Head of caudate nucleus (tissue), 42 donors: ENCODE measurements at regions not wholly inside any gene's neighbourhood (a gene's known extent, or its start where the extent isn't known, plus 50 kb on each side); places are given as distances from the start of the nearest gene placed in this dataset.
"Not testable (repeated sequence)": the region's sequence is repeated elsewhere in the genome, so short reads cannot be mapped to it uniquely, and the experiment has no call there.

Source experiments
- DNase-seq, 42 donors: peaks; one replicate each; pipeline versions ENCODE4 v3.0.0 to v3.0.0-alpha.2; 2020 to 2021; ENCODE audit warnings: mixed read lengths in 7 of 42
- intact Hi-C: fragments of 100-400 bp; cut with DNase I; formaldehyde crosslinking; loops from one replicate; pipeline ENCODE4 v1.15.0; 2022

- intact Hi-C loops, result no loop called here
- no peak for DNase-seq
Measured at GRCh38 chrX:128517691-128518090, 465.5 kb upstream of the ACTRT1 start.

- intact Hi-C loops, result no loop called here
- DNase-seq, result no peak
Measured at GRCh38 chrX:128504496-128504895, 452.3 kb upstream of the ACTRT1 start.

GRCh38 chrX:128464116-128464515 is 411.9 kb upstream of the ACTRT1 start:
- DNase-seq, result no peak
- intact Hi-C loops, result no loop called here

DNA sequence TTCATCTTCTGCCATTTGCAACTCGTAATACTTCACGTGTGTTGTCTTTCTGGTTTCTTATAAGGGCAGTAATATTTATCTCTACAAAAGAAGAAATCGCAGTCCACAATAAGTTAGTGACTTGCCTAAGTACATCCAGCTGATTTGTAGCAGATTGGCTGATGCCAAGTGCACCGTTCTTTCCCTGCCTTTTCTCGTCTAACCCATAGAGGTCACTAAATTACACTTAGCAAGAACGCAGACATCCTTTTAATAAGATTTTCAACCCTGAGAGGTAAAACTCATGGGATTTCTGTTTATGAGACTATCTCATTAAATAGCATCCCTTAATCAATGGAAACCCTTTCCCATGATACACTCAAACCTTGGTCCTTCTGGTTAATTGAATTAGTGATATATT is 408.6 kb upstream of the ACTRT1 start:
- DNase-seq, result no peak
- intact Hi-C loops, result no loop called here

DNA sequence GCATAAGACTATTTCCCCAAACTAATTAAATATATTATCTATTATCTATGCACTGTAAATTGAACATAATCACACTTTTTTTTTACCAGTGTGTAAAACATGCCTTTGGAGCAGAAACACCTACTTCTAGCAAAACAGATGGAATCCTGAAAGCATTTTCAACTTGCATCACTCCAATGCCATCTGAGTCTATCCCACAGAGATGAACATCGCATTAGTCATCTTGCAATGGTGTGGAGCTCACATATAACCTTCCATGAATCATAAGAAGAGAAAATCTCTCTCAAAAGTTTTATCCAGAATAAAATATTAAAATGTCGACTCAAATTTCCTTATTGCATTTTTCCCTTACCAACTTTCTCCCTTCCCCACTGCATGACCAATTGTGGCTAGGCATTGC is 406.7 kb upstream of the ACTRT1 start:
- no peak for DNase-seq
- intact Hi-C loops, result no loop called here

DNA sequence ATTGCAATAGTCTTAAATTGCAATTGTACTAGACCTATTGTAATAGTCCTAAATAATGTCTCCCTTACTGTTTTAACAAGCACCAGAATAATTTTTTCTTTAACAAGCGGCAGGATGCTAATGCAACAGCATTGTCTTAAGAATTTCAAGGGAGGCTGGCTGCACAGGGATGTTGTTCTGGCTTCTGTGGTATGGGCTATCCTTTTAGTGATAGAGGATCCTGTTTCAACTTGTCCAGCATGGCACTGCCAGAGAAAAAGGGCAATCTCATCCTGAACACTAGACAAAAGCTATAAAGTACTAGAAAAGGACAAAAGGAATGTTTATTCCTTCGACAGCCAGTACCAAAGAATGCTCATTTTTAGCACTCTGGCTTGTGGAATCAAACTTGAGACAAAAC is 405.5 kb upstream of the ACTRT1 start:
- intact Hi-C loops, result no loop called here

DNA sequence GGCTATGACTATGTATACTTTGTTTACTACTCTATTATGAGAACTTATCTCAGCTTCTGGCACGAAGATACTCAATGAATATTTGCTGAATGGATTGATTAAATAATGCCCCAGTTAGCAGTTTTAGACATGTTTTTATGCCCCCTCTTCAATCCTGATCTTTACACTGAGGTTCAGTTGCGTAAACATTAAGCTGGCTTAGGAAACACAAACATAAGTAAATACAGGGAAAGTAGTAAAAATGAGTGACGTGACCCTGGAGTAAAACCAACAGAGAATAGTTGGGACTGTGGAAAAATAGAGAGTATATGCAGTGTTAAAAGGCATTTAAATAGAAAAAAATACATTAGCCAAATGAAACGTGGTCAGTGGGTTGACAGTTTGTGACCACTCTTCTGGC is 387.0 kb upstream of the ACTRT1 start:
- intact Hi-C loops, result no loop called here
- no peak for DNase-seq

More for the DNA sequence above, 405.5 kb upstream of the ACTRT1 start:
- DNase-seq, result no peak

DNA sequence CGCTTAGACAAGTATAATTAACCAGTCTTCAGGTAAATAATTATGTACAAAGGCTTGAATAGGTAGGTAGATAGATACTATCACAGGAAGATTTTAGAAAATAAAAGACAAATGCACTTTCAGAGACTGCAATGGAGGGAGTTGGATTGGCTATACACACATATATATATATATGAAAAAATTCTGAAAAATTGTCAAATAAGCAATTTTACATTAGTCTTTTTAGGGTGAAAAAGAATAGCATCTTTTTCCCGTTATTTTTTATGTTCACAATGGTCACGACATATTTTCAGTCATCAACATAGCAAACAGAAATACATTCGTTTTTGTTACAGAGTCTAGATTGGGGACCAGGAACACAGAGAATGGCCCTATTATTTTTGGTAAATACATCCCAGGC is 385.9 kb upstream of the ACTRT1 start:
- DNase-seq, result no peak
- intact Hi-C loops, result no loop called here

GRCh38 chrX:128436397-128437103 is 384.3 kb upstream of the ACTRT1 start:
- no peak for DNase-seq
- intact Hi-C loops, result no loop called here

- intact Hi-C loops, result no loop called here
- no peak for DNase-seq
Measured at GRCh38 chrX:128425546-128425945, 373.3 kb upstream of the ACTRT1 start.

- peak in 1 of 42 donors; percentile 34 for DNase-seq
- intact Hi-C loops, result no loop called here
Measured at GRCh38 chrX:128408842-128409241, 356.6 kb upstream of the ACTRT1 start.

DNA sequence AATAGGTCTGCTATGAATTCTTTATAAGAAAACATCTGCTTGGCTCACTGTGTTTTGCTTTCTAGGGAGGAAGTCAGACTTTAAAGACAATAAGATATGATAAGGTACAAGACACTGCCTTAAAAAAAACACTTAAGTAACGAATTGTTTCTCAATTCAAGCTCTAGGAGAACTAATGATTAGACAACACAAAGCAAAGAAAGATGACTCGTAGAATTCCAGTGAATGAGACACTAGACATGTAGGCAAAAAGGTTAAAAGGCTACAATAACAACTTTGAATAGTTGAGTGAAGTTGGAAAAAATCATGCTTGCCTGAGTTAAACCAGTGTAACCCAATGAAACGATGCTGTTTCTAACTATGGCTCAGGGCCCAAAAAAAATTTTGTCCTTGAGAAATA is 344.4 kb upstream of the ACTRT1 start:
- intact Hi-C loops, result no loop called here
- DNase-seq, result no peak

DNA sequence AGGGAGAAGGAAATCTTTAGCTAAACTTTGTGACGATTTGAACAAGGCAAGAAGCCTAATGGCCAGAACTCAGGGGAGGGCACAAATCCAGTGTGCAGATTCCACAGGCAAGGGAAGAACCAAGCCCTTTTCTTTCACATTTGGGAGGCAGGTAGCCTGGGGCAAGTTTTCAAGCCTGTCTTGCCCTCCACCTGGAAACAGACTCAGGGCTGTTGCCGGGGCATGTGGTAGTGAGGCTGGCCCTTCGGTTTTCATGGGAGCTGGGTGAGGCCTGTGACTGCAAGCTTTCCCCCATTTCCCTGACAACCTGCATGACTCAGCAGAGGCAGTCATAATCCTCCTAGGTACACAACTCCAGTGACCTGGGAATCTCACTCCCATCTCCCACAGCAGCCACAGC is 331.6 kb upstream of the ACTRT1 start:
- DNase-seq, intact Hi-C loops: not testable (repeated sequence)

- DNase-seq, result no peak
- intact Hi-C loops, result no loop called here
Measured at GRCh38 chrX:128365492-128365891, 313.3 kb upstream of the ACTRT1 start.

DNA sequence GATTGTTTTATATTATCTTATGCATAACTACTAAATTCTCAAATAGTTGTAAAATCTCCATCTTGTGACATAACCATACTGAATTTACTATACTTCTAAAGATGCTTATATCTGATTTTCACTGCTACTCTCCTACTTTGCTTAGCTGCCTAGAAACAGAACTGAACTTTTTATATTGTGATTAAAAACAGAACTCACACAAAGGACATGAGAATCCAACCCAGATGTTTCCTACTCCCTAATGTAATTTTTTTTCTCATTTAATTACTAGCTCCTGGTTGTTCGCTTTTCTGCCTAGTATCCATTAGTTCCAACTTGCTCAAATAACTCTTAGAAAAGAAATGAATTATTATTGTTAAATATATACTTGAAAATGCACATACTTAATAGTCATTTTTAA is 283.5 kb upstream of the ACTRT1 start:
- no peak for DNase-seq
- intact Hi-C loops, result no loop called here

DNA sequence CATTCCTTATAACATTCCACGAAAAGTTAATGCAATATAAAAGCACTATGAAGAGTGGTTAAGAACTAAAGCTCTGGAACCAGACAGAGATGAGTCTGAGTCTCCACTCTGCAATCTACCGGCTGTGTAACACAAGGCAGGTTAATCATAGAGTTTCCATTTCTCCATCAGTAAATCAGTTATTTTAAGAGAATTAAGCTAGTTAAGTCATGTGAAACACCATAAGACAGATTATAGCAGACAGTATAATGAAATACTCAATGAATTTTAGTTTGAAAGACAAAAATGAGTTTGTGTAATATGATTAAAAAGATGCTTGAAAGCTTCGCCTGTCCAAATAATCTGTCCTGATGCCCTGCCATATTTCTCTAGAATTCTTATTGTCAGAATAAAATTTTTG is 282.6 kb upstream of the ACTRT1 start:
- no peak for DNase-seq
- intact Hi-C loops, result no loop called here

DNA sequence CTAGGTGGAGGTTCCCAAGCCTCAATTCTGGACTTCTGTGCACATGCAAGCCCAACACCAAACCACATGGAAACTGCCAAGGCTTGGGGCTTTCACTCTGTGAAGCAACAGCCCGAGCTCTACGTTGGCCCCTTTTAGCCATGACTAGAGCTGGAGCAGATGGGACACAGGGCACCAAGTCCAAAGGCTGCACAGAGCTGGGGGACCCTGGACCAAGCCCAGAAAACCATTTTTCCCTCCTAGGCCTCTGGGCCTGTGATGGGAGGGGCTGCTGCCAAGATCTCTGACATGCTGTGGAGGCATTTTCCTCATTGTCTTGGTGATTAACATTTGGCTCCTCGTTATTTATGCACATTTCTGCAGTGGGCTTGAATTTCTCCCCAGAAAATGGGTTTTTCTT is 258.7 kb upstream of the ACTRT1 start:
- intact Hi-C loops, result no loop called here

DNA sequence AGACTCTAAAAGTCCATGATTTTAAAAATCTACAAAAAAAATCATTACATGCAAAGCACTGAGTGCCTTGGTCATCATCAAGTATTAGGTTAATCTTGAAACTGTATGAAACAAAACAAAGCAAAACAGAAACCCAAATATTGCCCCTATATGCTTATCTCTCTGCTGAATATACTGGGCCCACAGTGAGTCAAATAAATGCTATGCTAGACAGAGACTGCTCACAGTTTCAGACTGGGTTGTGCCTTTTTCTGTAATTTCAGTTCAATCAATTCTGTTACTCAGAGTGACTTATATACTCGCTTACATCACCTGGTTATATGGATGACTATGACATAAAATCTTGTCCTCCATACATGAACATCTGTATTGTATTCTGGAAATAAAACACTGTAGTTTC is 257.1 kb upstream of the ACTRT1 start:
- intact Hi-C loops, result no loop called here
- DNase-seq, result no peak

More for the DNA sequence above, 258.7 kb upstream of the ACTRT1 start:
- DNase-seq, result no peak

DNA sequence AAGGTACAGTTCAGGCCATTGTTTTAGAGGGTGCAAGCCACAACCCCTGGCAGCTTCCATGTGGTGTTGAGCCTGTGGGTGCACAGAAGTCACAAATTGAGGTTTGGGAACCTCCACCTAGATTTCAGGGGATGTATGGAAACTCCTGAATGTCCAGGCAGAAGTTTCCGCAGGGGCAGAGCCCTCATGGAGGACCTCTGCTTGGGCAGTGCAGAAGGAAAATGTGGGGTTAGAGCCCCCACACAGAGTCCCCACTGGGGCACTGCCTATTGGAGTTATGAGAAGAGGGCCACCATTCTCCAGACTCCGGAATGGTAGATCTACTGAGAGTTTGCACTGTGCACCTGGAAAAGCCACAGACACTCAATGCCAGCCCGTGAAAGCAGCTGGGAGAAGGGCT is 242.0 kb upstream of the ACTRT1 start:
- intact Hi-C loops, result no loop called here
- no peak for DNase-seq

GRCh38 chrX:128287693-128288092 is 235.5 kb upstream of the ACTRT1 start:
- no peak for DNase-seq
- intact Hi-C loops, result no loop called here

DNA sequence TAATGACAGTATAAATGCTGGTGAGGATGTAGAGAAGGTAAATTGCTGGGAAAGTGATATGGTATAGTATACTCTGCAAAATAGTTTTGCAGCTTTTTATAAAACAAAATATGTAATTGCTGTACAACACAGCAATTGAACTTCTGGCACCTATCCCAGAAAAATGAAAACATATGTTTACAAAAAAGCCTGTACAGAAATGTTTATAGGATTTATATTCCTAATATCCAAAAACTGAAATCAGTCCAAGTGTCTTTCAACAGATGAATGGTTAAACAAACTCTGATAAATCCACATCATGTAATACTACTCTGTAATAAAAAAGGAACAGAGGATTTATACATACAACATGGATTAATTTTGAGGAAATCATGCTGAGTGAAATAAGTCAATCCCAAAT is 198.4 kb upstream of the ACTRT1 start:
- no peak for DNase-seq
- intact Hi-C loops, result no loop called here

- DNase-seq, result no peak
- intact Hi-C loops, result no loop called here
Measured at GRCh38 chrX:128216364-128216763, 164.2 kb upstream of the ACTRT1 start.
